NT2/D1 (cell line): ENCODE measurements at regions not wholly inside any gene's neighbourhood (a gene's known extent, or its start where the extent isn't known, plus 50 kb on each side); places are given as distances from the start of the nearest gene placed in this dataset.

Experiments used
- YY1 ChIP-seq: IDR thresholded peaks from 2 replicates; pipeline ENCODE4 v1.6.1; 2011; ENCODE audit not compliant: insufficient read length, insufficient read depth
- ZNF274 ChIP-seq: IDR thresholded peaks from 2 replicates; pipeline ENCODE4 v1.6.1; 2011; ENCODE audit warnings: mild to moderate bottlenecking, low read depth, low read length

GRCh38 chr6:4311976-4312860, 176.8 kb upstream of the ECI2 start:
- TF ChIP-seq ZNF274 (no peak), YY1 (no peak)
